ENCODE measurements at regions not wholly inside any gene's neighbourhood (a gene's known extent, or its start where the extent isn't known, plus 50 kb on each side); places are given as distances from the start of the nearest gene placed in this dataset.
"Not testable (repeated sequence)": the region's sequence is repeated elsewhere in the genome, so short reads cannot be mapped to it uniquely, and the experiment has no call there.

- DNase-seq: no peak
Measured at GRCh38 chr2:138223319-138223718, 259.0 kb downstream of the HNMT start.

GRCh38 chr2:138227195-138227594 lies 262.9 kb downstream of the HNMT start:
- no peak for DNase-seq

GRCh38 chr2:138228101-138228500 lies 263.8 kb downstream of the HNMT start:
- DNase-seq: no peak

- no peak for DNase-seq
Measured at GRCh38 chr2:138234265-138234664, 267.3 kb upstream of the SPOPL start.

GRCh38 chr2:138235041-138235440 lies 266.5 kb upstream of the SPOPL start:
- DNase-seq: no peak

GRCh38 chr2:138236142-138236541 lies 265.4 kb upstream of the SPOPL start:
- DNase-seq: no peak

- DNase-seq: no peak
Measured at GRCh38 chr2:138237667-138238384, 263.7 kb upstream of the SPOPL start.

- DNase-seq: no peak
Measured at GRCh38 chr2:138238908-138239307, 262.7 kb upstream of the SPOPL start.

- no peak for DNase-seq
Measured at GRCh38 chr2:138239902-138240491, 261.6 kb upstream of the SPOPL start.

- DNase-seq: no peak
Measured at GRCh38 chr2:138243372-138243771, 258.2 kb upstream of the SPOPL start.

- DNase-seq: no peak
Measured at GRCh38 chr2:138244501-138244925, 257.1 kb upstream of the SPOPL start.

- no peak for DNase-seq
Measured at GRCh38 chr2:138245310-138245709, 256.3 kb upstream of the SPOPL start.

GRCh38 chr2:138247302-138247701 lies 254.3 kb upstream of the SPOPL start:
- DNase-seq: no peak

- no peak for DNase-seq
Measured at GRCh38 chr2:138249207-138249606, 252.4 kb upstream of the SPOPL start.

- not testable (repeated sequence) for DNase-seq
Measured at GRCh38 chr2:138250843-138251320, 250.7 kb upstream of the SPOPL start.

- no peak for DNase-seq
Measured at GRCh38 chr2:138252587-138252986, 249.0 kb upstream of the SPOPL start.

GRCh38 chr2:138255670-138256069 lies 245.9 kb upstream of the SPOPL start:
- no peak for DNase-seq

- DNase-seq: no peak
Measured at GRCh38 chr2:138267161-138267901, 234.2 kb upstream of the SPOPL start.

GRCh38 chr2:138267902-138268254 lies 233.7 kb upstream of the SPOPL start:
- no peak for DNase-seq

GRCh38 chr2:138269765-138270164 lies 231.8 kb upstream of the SPOPL start:
- no peak for DNase-seq

GRCh38 chr2:138271467-138271866 lies 230.1 kb upstream of the SPOPL start:
- DNase-seq: no peak

GRCh38 chr2:138272524-138273195 lies 228.9 kb upstream of the SPOPL start:
- no peak for DNase-seq

- DNase-seq: not testable (repeated sequence)
Measured at GRCh38 chr2:138273280-138273679, 228.3 kb upstream of the SPOPL start.

Measured in NCI-H2171 (cell line).